ENCODE measurements at regions not wholly inside any gene's neighbourhood (a gene's known extent, or its start where the extent isn't known, plus 50 kb on each side); places are given as distances from the start of the nearest gene placed in this dataset.
"Not testable (repeated sequence)": the region's sequence is repeated elsewhere in the genome, so short reads cannot be mapped to it uniquely, and the experiment has no call there.

DNA sequence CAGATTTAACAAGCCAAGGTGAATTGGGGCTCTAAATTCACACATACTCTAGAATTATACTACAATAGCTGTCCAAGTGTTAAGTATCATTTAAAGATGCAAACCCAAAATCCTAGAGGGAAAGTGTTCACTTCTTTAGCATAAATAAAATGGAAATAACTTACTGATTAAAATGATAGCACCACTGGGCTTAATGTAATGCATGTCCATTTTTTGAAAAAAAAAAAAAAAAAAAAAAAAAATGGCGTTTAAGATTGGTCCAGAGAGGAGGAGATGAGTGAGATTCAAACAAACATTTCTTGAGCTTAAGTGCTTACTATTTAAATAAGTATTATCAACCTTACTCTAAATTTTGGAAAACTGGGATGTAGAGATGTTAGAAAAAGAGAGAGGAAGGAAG lies 251.5 kb upstream of the CWC22 start:
- no peak for ATAC-seq

DNA sequence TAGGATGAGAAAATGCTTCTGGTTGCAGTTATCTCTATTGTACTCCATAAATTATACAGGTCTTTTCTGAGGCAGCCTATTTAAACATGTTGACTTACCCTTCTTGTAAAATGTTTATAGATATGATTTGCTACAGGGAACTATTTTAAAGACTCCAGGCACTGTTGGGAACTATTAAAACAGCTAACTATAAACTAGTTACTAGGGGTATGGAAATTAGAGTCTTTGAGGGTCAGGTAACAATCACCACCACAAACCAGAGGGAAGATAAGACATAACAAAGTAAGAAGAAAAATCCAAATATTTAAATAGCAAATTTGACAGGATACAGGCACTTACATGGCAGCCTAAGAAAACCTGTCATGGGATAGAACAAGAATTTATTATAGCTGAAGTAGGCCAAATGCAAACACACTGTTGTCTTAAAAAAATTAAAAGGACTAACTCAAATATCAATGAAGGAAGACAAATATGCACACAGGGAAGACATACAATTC lies 251.0 kb upstream of the CWC22 start:
- no peak for ATAC-seq

- ATAC-seq, result no peak
These were observed 250.2 kb upstream of the CWC22 start for GRCh38 chr2:180257247-180257646.

- no peak for ATAC-seq
These were observed 248.9 kb upstream of the CWC22 start for GRCh38 chr2:180255981-180256380.

DNA sequence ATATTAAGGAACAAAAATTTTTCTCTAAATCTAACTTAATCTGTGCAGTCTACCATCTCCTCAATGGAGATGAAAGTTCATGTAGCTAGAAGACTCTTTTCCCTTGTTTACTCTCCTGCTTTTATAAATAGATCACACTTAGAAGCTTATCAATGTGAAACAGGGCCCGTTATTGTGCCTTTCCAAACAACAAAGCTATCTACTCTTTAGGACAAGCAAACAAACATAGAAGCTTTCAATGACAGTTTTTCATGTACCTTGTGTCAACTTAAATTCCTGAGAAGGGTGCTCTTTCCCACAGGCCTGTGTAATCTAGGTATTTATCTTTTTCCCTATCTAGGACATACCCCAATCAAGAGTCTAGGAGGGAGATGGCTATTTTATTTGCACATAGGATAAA lies 247.8 kb upstream of the CWC22 start:
- ATAC-seq, result no peak

DNA sequence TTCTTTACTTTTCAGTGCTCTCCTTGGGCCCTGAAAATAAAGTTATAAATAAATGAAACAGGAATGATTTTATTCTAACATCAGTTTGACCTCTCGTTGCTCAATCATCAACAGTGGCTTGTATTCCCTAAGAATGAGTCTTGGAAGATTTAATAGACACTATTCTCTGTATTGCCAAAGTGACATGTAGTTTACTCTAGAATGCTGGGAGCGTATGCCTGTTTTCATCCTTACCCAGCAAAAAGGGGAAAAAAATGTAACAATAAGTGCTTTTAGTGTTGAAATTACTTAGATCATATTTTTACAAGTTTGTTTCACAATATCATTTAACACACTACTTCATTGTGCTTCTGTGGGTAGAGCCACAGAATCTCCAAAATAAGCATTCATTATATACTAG lies 240.6 kb upstream of the CWC22 start:
- no peak for ATAC-seq

DNA sequence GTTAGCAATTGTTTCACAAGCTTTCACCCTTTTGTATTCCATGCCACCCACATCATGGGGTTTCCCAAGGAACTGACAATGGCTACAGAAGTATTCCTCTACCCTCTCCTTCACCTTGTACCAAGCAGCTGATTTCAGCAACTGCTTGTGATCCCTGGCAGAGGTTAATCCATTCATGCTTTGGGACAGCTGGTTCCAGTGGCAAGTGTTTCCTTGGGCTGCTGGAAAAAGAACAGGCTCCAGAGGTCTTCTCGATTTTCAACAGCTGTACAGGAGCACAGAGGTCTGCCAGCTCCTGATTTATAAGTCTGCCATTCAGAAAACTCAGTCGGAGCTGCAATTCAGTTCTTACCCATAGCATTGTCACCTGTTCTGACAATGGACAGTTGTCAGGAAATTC lies 239.2 kb upstream of the CWC22 start:
- no peak for ATAC-seq

DNA sequence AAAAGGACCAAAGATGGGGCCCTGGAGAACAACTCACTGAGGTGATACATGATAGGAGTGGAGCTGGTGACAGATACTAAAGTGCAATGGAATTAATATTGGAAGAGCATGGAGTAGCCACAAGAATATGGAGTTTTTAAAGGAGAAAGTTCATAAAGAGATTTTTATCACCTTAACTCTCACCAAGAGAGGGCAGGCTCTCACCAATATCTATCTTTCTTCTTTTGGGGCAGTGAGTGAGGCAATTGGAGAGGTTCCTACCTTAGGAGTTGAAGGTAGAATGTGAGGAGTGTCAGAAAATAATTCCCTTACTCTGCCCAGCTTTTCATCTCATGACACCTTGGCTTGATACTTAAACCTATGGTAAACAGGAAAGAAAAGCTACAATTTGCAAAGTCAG lies 233.7 kb upstream of the CWC22 start:
- no peak for ATAC-seq

- ATAC-seq, result no peak
These were observed 231.6 kb upstream of the CWC22 start for GRCh38 chr2:180238729-180239128.

- not testable (repeated sequence) for ATAC-seq
These were observed 229.0 kb upstream of the CWC22 start for GRCh38 chr2:180236061-180236460.

DNA sequence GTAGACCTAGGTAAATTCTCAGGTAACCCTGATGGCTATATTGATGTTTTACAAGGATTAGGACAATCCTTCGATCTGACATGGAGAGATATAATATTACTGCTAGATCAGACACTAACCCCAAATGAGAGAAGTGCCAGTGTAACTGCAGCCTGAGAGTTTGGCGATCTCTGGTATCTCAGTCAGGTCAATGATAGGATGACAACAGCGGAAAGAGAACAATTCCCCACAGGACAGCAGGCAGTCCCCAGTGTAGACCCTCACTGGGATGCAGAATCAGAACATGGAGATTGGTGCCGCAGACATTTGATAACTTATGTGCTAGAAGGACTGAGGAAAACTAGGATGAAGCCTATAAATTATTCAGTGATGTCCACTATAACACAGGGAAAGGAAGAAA lies 228.4 kb upstream of the CWC22 start:
- ATAC-seq, result not testable (repeated sequence)

- not testable (repeated sequence) for ATAC-seq
These were observed 227.9 kb upstream of the CWC22 start for GRCh38 chr2:180234991-180235390.

GRCh38 chr2:180231015-180231414 lies 223.9 kb upstream of the CWC22 start:
- ATAC-seq, result no peak

DNA sequence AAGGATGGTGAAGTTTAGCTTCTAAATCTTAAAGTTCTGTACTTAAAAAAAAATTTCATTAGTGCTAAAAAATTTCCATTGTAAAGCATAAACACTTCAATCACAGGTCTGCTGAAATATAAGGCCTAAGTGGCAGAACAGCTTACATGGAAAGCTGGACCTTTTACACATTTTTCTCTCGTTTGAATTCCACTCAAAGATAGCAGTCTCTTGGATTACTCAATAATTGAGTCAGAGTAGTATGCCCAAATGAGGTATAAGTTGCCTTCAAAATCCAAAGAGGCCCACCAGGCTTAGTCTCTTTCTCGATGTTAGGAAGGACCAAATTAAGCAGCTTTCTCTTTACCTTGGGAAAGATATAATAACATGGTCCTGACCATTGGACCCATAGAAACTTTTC lies 220.4 kb upstream of the CWC22 start:
- no peak for ATAC-seq

DNA sequence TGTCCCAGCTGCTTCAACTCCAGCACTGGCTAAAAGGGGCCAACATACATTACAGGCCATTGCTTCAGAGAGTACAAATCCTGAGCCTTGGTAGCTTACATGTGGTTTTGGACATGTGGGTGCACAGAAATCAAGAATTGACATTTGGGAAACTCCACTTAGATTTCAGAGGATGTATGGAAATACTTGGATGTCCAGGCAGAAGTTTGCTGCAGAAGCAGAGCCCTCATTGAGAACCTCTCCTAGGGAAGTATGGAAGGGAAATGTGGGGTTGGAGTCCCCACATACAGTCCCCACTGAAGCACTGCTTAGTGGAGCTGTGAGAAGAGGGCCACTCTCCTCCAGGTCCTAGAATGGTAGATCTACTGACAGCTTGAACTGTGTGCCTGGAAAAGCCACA lies 218.0 kb upstream of the CWC22 start:
- no peak for ATAC-seq

DNA sequence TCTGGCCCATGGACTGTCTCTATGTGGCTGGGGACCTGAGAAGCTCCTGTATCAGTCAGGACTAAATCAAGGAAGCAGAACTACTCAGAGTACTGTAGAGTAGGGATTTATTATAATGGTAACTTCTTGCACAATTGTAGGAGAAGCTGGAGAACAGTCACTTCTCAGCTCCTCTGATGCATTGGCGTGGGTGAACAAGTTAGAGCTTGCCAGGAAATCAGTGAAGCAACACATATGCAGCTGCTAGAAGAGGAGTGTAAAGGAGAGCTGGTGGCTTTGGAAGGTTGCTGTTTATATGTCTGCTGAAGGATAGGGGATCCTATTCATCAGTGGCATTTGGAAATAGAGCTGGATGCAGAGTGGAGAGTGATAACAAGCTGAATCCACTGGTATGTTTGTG lies 215.5 kb upstream of the CWC22 start:
- no peak for ATAC-seq

- ATAC-seq, result no peak
These were observed 212.4 kb upstream of the CWC22 start for GRCh38 chr2:180219491-180219890.

- ATAC-seq, result no peak
These were observed 201.7 kb upstream of the CWC22 start for GRCh38 chr2:180208841-180209240.

DNA sequence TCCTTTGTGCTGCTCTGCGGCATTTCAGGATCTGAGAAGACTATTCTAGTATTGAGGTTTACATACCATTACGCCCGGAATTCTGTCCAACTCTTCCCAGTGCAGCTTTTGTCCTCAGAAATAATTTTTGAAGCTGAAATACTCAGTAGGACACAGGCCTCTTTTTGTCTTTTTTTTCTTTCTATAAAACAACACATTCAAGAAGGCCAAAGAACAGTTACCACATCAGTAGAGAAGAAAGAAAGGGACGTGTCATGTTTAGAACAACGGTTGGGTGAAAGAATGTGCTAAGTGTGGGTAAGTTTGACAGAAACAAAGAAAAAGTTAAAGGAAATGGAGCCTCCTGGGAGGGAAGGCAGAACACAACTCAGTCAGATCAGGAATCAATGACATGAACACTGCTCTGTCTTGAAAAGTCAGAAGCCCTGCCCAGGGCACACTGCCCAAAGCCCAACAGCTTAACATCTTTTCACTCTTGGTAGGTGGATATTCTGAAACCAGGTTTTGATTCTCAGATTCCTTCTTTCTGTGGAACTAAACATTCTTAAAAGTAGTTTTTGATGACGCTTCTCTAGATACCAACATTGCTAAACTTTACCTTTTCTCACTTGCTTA lies 198.6 kb upstream of the CWC22 start:
- no peak for ATAC-seq

- no peak for ATAC-seq
These were observed 196.9 kb upstream of the CWC22 start for GRCh38 chr2:180203972-180204371.

- no peak for ATAC-seq
These were observed 195.4 kb upstream of the CWC22 start for GRCh38 chr2:180202467-180202951.

GRCh38 chr2:180196419-180196977 lies 189.4 kb upstream of the CWC22 start:
- no peak for ATAC-seq

DNA sequence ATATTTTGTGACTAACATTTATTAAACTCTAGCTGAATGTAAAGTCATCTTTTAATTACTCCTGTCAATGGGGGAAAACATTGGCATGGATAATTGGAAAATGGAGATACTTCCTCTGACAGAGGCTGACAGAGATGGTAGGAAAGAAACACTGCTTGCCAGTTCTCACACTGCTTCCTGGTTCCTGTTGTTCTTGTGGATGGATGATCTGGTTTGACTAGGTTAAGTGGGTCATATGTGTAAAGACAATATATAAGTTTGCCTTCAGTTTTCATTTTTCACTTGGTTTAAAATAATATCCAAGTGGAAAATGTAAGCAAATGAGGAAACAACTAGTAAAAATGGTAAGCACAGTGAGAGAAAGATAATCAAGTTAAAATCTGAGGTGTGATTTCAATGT lies 188.8 kb upstream of the CWC22 start:
- ATAC-seq, result no peak

DNA sequence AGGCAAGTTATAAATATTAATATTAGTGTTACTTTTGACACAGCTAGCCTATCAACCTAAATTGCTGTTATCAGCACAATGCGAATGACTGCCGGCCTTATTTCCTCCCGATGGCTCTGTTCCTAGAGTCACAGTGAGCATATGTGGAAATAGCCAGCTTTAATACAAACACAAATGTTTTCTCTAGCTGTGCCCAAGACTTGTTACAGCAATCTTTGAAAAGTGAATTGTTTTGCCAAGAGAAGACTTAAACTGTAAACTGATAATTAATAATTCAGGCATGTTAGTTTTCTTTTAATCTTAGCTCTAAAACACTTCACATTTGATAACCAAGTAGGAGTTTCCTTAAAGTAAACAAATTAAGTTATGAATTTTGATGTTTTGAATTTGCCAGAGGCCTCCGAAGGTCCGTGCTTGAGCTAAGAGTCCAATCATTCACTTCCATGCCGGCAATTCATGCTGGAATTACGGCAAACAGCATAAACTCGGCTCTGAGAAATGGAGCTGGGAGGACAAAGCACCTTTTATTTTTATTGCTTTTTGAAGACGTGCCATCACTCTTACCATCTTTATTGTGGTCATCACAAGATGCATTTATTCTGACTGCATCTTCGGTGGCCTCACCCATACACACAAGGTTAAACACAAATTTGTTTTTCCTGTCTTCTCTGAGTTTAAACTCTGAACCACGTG lies 184.5 kb upstream of the CWC22 start:
- ATAC-seq, result no peak

Data from activated CD4-positive, CD25-positive, alpha-beta regulatory T cell treated with anti-CD3 and anti-CD28 coated beads, Interleukin-2, amount 50 U/mL, for 24 hours (primary cell).